NOMO-1 (cell line): ENCODE measurements at regions not wholly inside any gene's neighbourhood (a gene's known extent, or its start where the extent isn't known, plus 50 kb on each side); places are given as distances from the start of the nearest gene placed in this dataset.
"Not testable (repeated sequence)": the region's sequence is repeated elsewhere in the genome, so short reads cannot be mapped to it uniquely, and the experiment has no call there.

ENCODE experiments used
- DNase-seq, 2 experiments: peaks; one replicate each; lab custom pipeline; 2025; ENCODE audit not compliant: unreplicated experiment in 2 of 2; lab: John Stamatoyannopoulos, UW

- no peak for DNase-seq
Observed at GRCh38 chr4:132646186-132646585, 502.9 kb upstream of the PCDH10 start.

- no peak for DNase-seq
Observed at GRCh38 chr4:132651196-132651595, 497.9 kb upstream of the PCDH10 start.

GRCh38 chr4:132660181-132660580, 488.9 kb upstream of the PCDH10 start:
- DNase-seq, result no peak

- no peak for DNase-seq
Observed at GRCh38 chr4:132662456-132662855, 486.6 kb upstream of the PCDH10 start.

- DNase-seq, result no peak
Observed at GRCh38 chr4:132669786-132670185, 479.3 kb upstream of the PCDH10 start.

GRCh38 chr4:132670557-132670956, 478.5 kb upstream of the PCDH10 start:
- DNase-seq, result no peak

- no peak for DNase-seq
Observed at GRCh38 chr4:132683957-132684356, 465.1 kb upstream of the PCDH10 start.

- DNase-seq, result no peak
Observed at GRCh38 chr4:132691026-132691425, 458.1 kb upstream of the PCDH10 start.

GRCh38 chr4:132691668-132692067, 457.4 kb upstream of the PCDH10 start:
- no peak for DNase-seq

GRCh38 chr4:132694775-132695174, 454.3 kb upstream of the PCDH10 start:
- no peak for DNase-seq

- DNase-seq, result not testable (repeated sequence)
Observed at GRCh38 chr4:132697505-132697904, 451.6 kb upstream of the PCDH10 start.

- DNase-seq, result no peak
Observed at GRCh38 chr4:132707955-132708354, 441.1 kb upstream of the PCDH10 start.

- DNase-seq, result no peak
Observed at GRCh38 chr4:132709056-132709455, 440.0 kb upstream of the PCDH10 start.

GRCh38 chr4:132710971-132711370, 438.1 kb upstream of the PCDH10 start:
- DNase-seq, result no peak

- DNase-seq, result no peak
Observed at GRCh38 chr4:132737344-132737743, 411.8 kb upstream of the PCDH10 start.

- DNase-seq, result no peak
Observed at GRCh38 chr4:132759199-132759780, 389.8 kb upstream of the PCDH10 start.

GRCh38 chr4:132763465-132763864, 385.6 kb upstream of the PCDH10 start:
- no peak for DNase-seq

GRCh38 chr4:132767901-132768300, 381.2 kb upstream of the PCDH10 start:
- DNase-seq, result no peak

- DNase-seq, result no peak
Observed at GRCh38 chr4:132770776-132771175, 378.3 kb upstream of the PCDH10 start.

GRCh38 chr4:132792310-132792709, 356.8 kb upstream of the PCDH10 start:
- DNase-seq, result no peak

- no peak for DNase-seq
Observed at GRCh38 chr4:132797856-132798255, 351.2 kb upstream of the PCDH10 start.

- no peak for DNase-seq
Observed at GRCh38 chr4:132809298-132810032, 339.6 kb upstream of the PCDH10 start.

GRCh38 chr4:132813061-132813460, 336.0 kb upstream of the PCDH10 start:
- not testable (repeated sequence) for DNase-seq
